A549 (cell line): ENCODE measurements at regions not wholly inside any gene's neighbourhood (a gene's known extent, or its start where the extent isn't known, plus 50 kb on each side); places are given as distances from the start of the nearest gene placed in this dataset.

ENCODE experiments used
- ATAC-seq, 2 experiments: fragments of 200-7000 bp in 1 of 2; fragments of >200 bp in 1 of 2; cut with Nextera tagmentation in 1 of 2; cut with Tn5 transposase in 1 of 2; 3 replicates each; pipeline versions ENCODE4 v1.8.0 to v1.9.1; 2018 to 2020; ENCODE audit warnings: mild to moderate bottlenecking in 1 of 2, moderate library complexity in 1 of 2
- CTCF ChIA-PET: fragments of 300-600 bp; sonication (Branson Sonifier 250); formaldehyde crosslinking; extraction: SDS; loops from one replicate; lab custom pipeline; 2021; ENCODE audit warnings: antibody characterized with exemption, inconsistent platforms; lab: Yijun Ruan, JAX
- POLR2A ChIA-PET: fragments of 350-600 bp; formaldehyde crosslinking; extraction: SDS; loops from one replicate; lab custom pipeline; 2021; ENCODE audit warnings: antibody characterized with exemption, inconsistent platforms; lab: Yijun Ruan, JAX
- DNase-seq, 2 experiments: peaks; one replicate each; pipeline versions ENCODE4 v3.0.0 to v3.0.0-alpha.2; 2011 to 2016; ENCODE audit warnings: low read depth in 1 of 2, low spot score in 1 of 2
- FAIRE-seq: peaks from 2 replicates; lab custom pipeline; 2011; peaks lifted over from hg19 to GRCh38; lab: Jason Lieb, UNC
- H3K27ac ChIP-seq, 2 experiments: fragments of >200 bp; sonication (Bioruptor Twin); formaldehyde crosslinking; 3 replicates each; pipeline ENCODE4 v1.5.1; 2016 to 2017
- H3K4me1 ChIP-seq: fragments of >200 bp; sonication (Bioruptor Twin); formaldehyde crosslinking; 3 replicates; pipeline ENCODE4 v1.6.1; 2016
- H3K4me2 ChIP-seq: fragments of >200 bp; sonication (Bioruptor Twin); formaldehyde crosslinking; 3 replicates; pipeline ENCODE4 v1.6.1; 2016
- H3K4me3 ChIP-seq: fragments of >200 bp; sonication (Bioruptor Twin); formaldehyde crosslinking; 3 replicates; pipeline ENCODE4 v1.5.1; 2016
- H3K9me3 ChIP-seq: fragments of >200 bp; sonication (Bioruptor Twin); formaldehyde crosslinking; 3 replicates; pipeline ENCODE4 v1.6.1; 2016
- EP300 ChIP-seq, 2 experiments: fragments of >200 bp; sonication (Bioruptor Twin); formaldehyde crosslinking; IDR thresholded peaks; 2 replicates in 1 of 2; 3 replicates in 1 of 2; pipeline ENCODE4 v1.6.1; 2016 to 2017
- ESRRA ChIP-seq: fragments of 150-350 bp; IDR thresholded peaks from 2 replicates; pipeline ENCODE4 v1.6.1; 2014; ENCODE audit warnings: mild to moderate bottlenecking, low read length, borderline replicate concordance
- HEYL ChIP-seq: fragments of 250-450 bp; sonication (Bioruptor Pico); IDR thresholded peaks from 2 replicates; pipeline ENCODE4 v1.8.0; 2021; ENCODE audit warnings: mild to moderate bottlenecking, moderate library complexity
- HOXA7 ChIP-seq: fragments of 250-450 bp; sonication (Bioruptor Pico); IDR thresholded peaks from 2 replicates; pipeline ENCODE4 v1.5.0; 2020; ENCODE audit warnings: mild to moderate bottlenecking, moderate library complexity
- HOXB5 ChIP-seq: fragments of 250-450 bp; sonication (Bioruptor Pico); IDR thresholded peaks from 2 replicates; pipeline ENCODE4 v1.5.0; 2020; ENCODE audit warnings: mild to moderate bottlenecking, moderate library complexity
- JUN ChIP-seq, 2 experiments: fragments of >200 bp; sonication (Bioruptor Twin); formaldehyde crosslinking; IDR thresholded peaks; 2 replicates in 1 of 2; 3 replicates in 1 of 2; pipeline ENCODE4 v1.6.1; 2016 to 2017
- MAFK ChIP-seq: fragments of 450-650 bp; IDR thresholded peaks from 2 replicates; pipeline ENCODE4 v1.6.1; 2014; ENCODE audit not compliant: partially characterized antibody
- MAZ ChIP-seq: fragments of 150-350 bp; IDR thresholded peaks from 2 replicates; pipeline ENCODE4 v1.6.1; 2014; ENCODE audit warnings: antibody characterized with exemption, low read depth, low read length, borderline replicate concordance
- NPAS2 ChIP-seq: fragments of 250-450 bp; sonication (Bioruptor Pico); IDR thresholded peaks from 2 replicates; pipeline ENCODE4 v1.8.0; 2022; ENCODE audit warnings: mild to moderate bottlenecking, moderate library complexity, borderline replicate concordance
- PBX3 ChIP-seq: IDR thresholded peaks from 2 replicates; pipeline ENCODE4 v1.6.1; 2012
- PHF8 ChIP-seq: fragments of 200-600 bp; sonication (generic); IDR thresholded peaks from 2 replicates; pipeline ENCODE4 v1.6.1; 2016; ENCODE audit warnings: low read depth, mild to moderate bottlenecking, antibody characterized with exemption, moderate library complexity, borderline replicate concordance
- POLR2A ChIP-seq: IDR thresholded peaks from 2 replicates; pipeline ENCODE4 v1.6.1; 2012; ENCODE audit warnings: mild to moderate bottlenecking, low read length
- POLR2AphosphoS2 ChIP-seq: conservative IDR thresholded peaks from 2 replicates; pipeline ENCODE4 v1.6.1; 2012; ENCODE audit warnings: low read length, improper control_type of control experiment, inconsistent platforms
- RAD21 ChIP-seq, 2 experiments: fragments of >200 bp in 1 of 2; sonication (Bioruptor Twin) in 1 of 2; formaldehyde crosslinking in 1 of 2; IDR thresholded peaks in 1 of 2; conservative IDR thresholded peaks in 1 of 2; 2 replicates in 1 of 2; 3 replicates in 1 of 2; pipeline ENCODE4 v1.6.1; 2012 to 2018; ENCODE audit warnings: inconsistent platforms in 1 of 2
- REST ChIP-seq: fragments of 200-600 bp; sonication (generic); IDR thresholded peaks from 2 replicates; pipeline ENCODE4 v1.6.1; 2016; ENCODE audit warnings: antibody characterized with exemption, mild to moderate bottlenecking, moderate library complexity
- RFX5 ChIP-seq: fragments of 450-650 bp; IDR thresholded peaks from 2 replicates; pipeline ENCODE4 v1.7.1; 2014; ENCODE audit warnings: antibody characterized with exemption, mild to moderate bottlenecking, moderate library complexity
- TFCP2L1 ChIP-seq: fragments of 250-450 bp; sonication (Bioruptor Pico); IDR thresholded peaks from 2 replicates; pipeline ENCODE4 v1.5.0; 2021; ENCODE audit warnings: mild to moderate bottlenecking
- TP53 ChIP-seq: fragments of 250-450 bp; sonication (Bioruptor Pico); IDR thresholded peaks from 2 replicates; pipeline ENCODE4 v1.5.0; 2021; ENCODE audit warnings: mild to moderate bottlenecking, moderate library complexity
- ZFP36 ChIP-seq: fragments of 450-650 bp; IDR thresholded peaks from 2 replicates; pipeline ENCODE4 v1.6.1; 2014; ENCODE audit warnings: borderline replicate concordance; ENCODE audit not compliant: partially characterized antibody
- ZSCAN20 ChIP-seq: fragments of 250-450 bp; sonication (Bioruptor Pico); IDR thresholded peaks from 2 replicates; pipeline ENCODE4 v1.8.0; 2022; ENCODE audit warnings: mild to moderate bottlenecking, moderate library complexity
- WGBS: methylation state at CpG from one replicate; pipeline ENCODE4 v1.1.6; 2017; ENCODE audit errors: missing lambda C conversion rate; 5-methylcytosine and 5-hydroxymethylcytosine counted together
- TF ChIP-seq, protein P1 (sequence below): fragments of 150-350 bp; IDR thresholded peaks from 2 replicates; pipeline ENCODE4 v1.6.1; 2014; ENCODE audit warnings: low read depth, mild to moderate bottlenecking, low read length

GRCh38 chr15:70358011-70358819, 260.5 kb upstream of the TLE3 start:
- TF ChIP-seq HOXB5 (CRISPR knock-in tag): no peak
- no peak for TF ChIP-seq PHF8
- TF ChIP-seq NPAS2 (CRISPR knock-in tag): no peak
- TF ChIP-seq RAD21 (conservative IDR thresholded peaks at IDR 0.05 in 1 of 2, IDR thresholded peaks at IDR 0.05 in 1 of 2): no peak
- TF ChIP-seq JUN (IDR thresholded peaks at IDR 0.05): no peak
- TF ChIP-seq REST: no peak
- no peak for TF ChIP-seq ZFP36
- no peak for TF ChIP-seq MAZ
- TF ChIP-seq POLR2AphosphoS2: no peak
- H3K4me3 ChIP-seq: no peak overlapping the region
- 70% methylated on average over 11 of the region's 11 CpGs for WGBS
- no peak overlapping the region for H3K4me2 ChIP-seq
- POLR2A ChIA-PET: no interaction called here
- no peak for ATAC-seq
- no peak overlapping the region for H3K27ac ChIP-seq
- CTCF ChIA-PET: no interaction called here
- no peak for FAIRE-seq
- H3K9me3 ChIP-seq: no peaks in the 10 kb centered on the region
- DNase-seq: no peak
- H3K4me1 ChIP-seq: no peaks in the 10 kb centered on the region

DNA sequence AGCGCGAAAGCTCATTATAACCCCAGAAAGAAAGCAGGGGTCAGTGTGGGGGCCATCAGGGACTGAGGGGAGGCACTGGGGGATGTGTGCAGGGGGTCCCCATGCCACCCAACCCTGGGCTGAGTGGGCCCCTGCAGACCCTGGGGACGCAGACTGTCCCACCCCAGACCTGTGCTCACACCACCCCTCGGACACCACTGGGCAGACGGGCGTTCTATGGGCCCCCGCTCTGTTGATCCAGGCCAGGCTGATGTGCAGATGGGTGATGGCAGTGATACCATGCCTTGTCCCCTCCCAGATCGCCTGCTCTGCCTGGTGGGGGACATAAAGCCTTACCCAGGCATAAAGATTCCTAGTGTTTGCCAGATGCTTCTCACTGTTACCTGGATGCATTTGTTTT, 259.7 kb upstream of the TLE3 start:
- Histone ChIP-seq H3K4me2 (no peak overlapping the region), H3K9me3 (no peaks in the 10 kb centered on the region), H3K4me3 (no peak overlapping the region), H3K4me1 (no peaks in the 10 kb centered on the region), H3K27ac (no peak overlapping the region)
- TF ChIP-seq EP300 (IDR thresholded peaks at IDR 0.05) (no peak), MAFK (no peak), JUN (IDR thresholded peaks at IDR 0.05) (no peak), POLR2A (no peak), ESRRA (no peak), HOXA7 (no peak), PBX3 (no peak), HEYL (CRISPR knock-in tag) (no peak), ZSCAN20 (CRISPR knock-in tag) (no peak), TP53 (no peak), RFX5 (no peak), NPAS2 (CRISPR knock-in tag) (no peak), TFCP2L1 (CRISPR knock-in tag) (no peak), HOXB5 (CRISPR knock-in tag) (no peak)
- TF ChIP-seq, protein P1, sequence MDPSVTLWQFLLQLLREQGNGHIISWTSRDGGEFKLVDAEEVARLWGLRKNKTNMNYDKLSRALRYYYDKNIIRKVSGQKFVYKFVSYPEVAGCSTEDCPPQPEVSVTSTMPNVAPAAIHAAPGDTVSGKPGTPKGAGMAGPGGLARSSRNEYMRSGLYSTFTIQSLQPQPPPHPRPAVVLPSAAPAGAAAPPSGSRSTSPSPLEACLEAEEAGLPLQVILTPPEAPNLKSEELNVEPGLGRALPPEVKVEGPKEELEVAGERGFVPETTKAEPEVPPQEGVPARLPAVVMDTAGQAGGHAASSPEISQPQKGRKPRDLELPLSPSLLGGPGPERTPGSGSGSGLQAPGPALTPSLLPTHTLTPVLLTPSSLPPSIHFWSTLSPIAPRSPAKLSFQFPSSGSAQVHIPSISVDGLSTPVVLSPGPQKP: no peak
- WGBS: 88% methylated on average over 8 of the region's 8 CpGs
- CTCF ChIA-PET: no interaction called here
- DNase-seq: no peak
- POLR2A ChIA-PET: no interaction called here
- ATAC-seq: no peak
- no peak for FAIRE-seq
